MCF 10A (cell line): ENCODE measurements at regions not wholly inside any gene's neighbourhood (a gene's known extent, or its start where the extent isn't known, plus 50 kb on each side); places are given as distances from the start of the nearest gene placed in this dataset.
A peak's percentile ranks its signal among the peaks of the same experiment; 100 is the strongest.

Experiments
- BruUV-seq: library from RNA; stranded (reverse); fragments of 400-500 nt; replicated peaks from 2 replicates; lab custom pipeline; 2021; lab: Mats Ljungman, UMichigan
- CTCF ChIA-PET: fragments of 300-600 bp; sonication (Branson Sonifier 250); formaldehyde crosslinking; extraction: SDS; loops from one replicate; lab custom pipeline; 2021; ENCODE audit warnings: antibody characterized with exemption, inconsistent platforms; lab: Yijun Ruan, JAX
- POLR2A ChIA-PET: fragments of 300-600, 350-650 bp; sonication (Branson Sonifier 250); formaldehyde crosslinking; extraction: SDS; loops from one replicate; lab custom pipeline; 2020; ENCODE audit warnings: antibody characterized with exemption, inconsistent platforms; lab: Yijun Ruan, JAX
- DNase-seq: peaks from one replicate; pipeline ENCODE4 v3.0.0-alpha.2; 2018; ENCODE audit not compliant: unreplicated experiment
- H3K27ac Mint-ChIP-seq: one replicate; pipeline ENCODE4 v1.8.0; 2022; ENCODE audit warnings: mild to moderate bottlenecking, low read depth, mixed read lengths; ENCODE audit not compliant: unreplicated experiment
- H3K27me3 Mint-ChIP-seq: one replicate; pipeline ENCODE4 v1.8.0; 2022; ENCODE audit warnings: mixed read lengths; ENCODE audit not compliant: insufficient read depth, unreplicated experiment
- H3K36me3 Mint-ChIP-seq: one replicate; pipeline ENCODE4 v1.8.0; 2022; ENCODE audit warnings: mild to moderate bottlenecking, moderate library complexity, mixed read lengths; ENCODE audit not compliant: insufficient read depth, unreplicated experiment
- H3K4me1 Mint-ChIP-seq: one replicate; pipeline ENCODE4 v1.8.0; 2022; ENCODE audit warnings: mixed read lengths; ENCODE audit not compliant: insufficient read depth, unreplicated experiment
- H3K4me3 Mint-ChIP-seq: one replicate; pipeline ENCODE4 v1.8.0; 2022; ENCODE audit warnings: mild to moderate bottlenecking, moderate library complexity, mixed read lengths; ENCODE audit not compliant: unreplicated experiment
- H3K9me3 Mint-ChIP-seq: one replicate; pipeline ENCODE4 v1.8.0; 2022; ENCODE audit warnings: mixed read lengths; ENCODE audit not compliant: unreplicated experiment
- CTCF ChIP-seq: fragments of 200-600 bp; IDR thresholded peaks from one replicate; pipeline ENCODE4 v1.8.0; 2022; ENCODE audit warnings: antibody characterized with exemption, mild to moderate bottlenecking; ENCODE audit not compliant: unreplicated experiment
- intact Hi-C: fragments of 100-400 bp; cut with micrococcal nuclease; formaldehyde crosslinking; loops from 2 replicates; pipeline ENCODE4 v1.14.1; 2022

GRCh38 chr10:35711615-35712411 is 69.7 kb upstream of the FZD8 start:
- intact Hi-C loops = no loop called here
- POLR2A ChIA-PET = interaction anchor here (0.6 kb wide), 1 partner anchor 534 kb away, joined by 3 read pairs; no protein-coding TSS in a partner anchor
- CTCF ChIA-PET = no interaction called here
- TF ChIP-seq CTCF = no peak
- no TSS peak for BruUV-seq
- Mint-ChIP-seq H3K9me3 (peaks cover 5% of the 10 kb centered on the region), H3K27ac (no peak overlapping the region), H3K36me3 (no peaks in the 10 kb centered on the region), H3K4me3 (no peak overlapping the region), H3K27me3 (no peaks in the 10 kb centered on the region), H3K4me1 (no peaks in the 10 kb centered on the region)
- DNase-seq = peak; percentile 7

DNA sequence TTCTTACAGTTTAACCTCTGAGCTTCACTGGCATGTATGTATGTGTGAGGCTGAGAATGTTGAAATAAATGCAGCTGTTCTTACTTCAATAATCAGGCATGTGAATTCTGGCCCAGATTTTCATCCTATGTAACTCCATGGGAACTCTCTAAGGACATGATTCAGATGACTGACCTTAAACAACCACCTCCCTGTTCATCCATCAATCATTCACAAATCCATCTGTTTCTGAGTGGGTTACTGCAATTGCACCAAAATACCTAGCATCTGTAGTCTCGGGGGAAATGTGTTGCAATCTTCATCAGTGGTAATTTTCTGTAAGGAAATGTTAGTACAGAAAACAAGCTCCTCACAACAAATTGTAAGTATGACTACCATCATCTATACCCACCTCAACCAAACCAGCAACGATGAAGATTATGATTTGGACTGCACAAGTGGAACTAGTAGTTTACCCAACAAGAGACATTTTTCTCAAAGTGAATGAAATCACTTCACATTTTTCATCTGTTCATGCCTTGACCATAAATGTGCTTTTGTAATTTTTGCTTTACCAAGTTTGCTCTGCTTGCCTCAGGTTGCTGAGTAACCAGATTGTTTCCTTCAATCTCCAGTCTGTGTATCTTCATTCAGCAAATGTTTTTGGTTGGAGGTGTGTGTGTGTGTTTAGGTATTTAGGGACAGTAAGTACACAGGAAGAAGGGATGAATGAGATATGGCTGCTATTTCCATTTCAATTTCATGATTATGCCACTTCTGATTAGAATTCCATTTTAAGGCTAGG is 65.7 kb upstream of the FZD8 start:
- Mint-ChIP-seq H3K9me3 (peaks cover 11% of the 10 kb centered on the region), H3K4me3 (no peak overlapping the region), H3K27ac (no peak overlapping the region), H3K4me1 (no peaks in the 10 kb centered on the region), H3K27me3 (no peaks in the 10 kb centered on the region), H3K36me3 (no peaks in the 10 kb centered on the region)
- no TSS peak for BruUV-seq
- no peak for TF ChIP-seq CTCF
- intact Hi-C loops = no loop called here
- no peak for DNase-seq
- ChIA-PET POLR2A (interaction anchor here (0.7 kb wide), 1 partner anchor 48 kb away, joined by 3 read pairs; no protein-coding TSS in a partner anchor), CTCF (no interaction called here)

GRCh38 chr10:35706959-35707358 is 64.9 kb upstream of the FZD8 start:
- Mint-ChIP-seq H3K27me3 (no peaks in the 10 kb centered on the region), H3K4me1 (no peaks in the 10 kb centered on the region), H3K9me3 (peaks cover 11% of the 10 kb centered on the region), H3K27ac (no peak overlapping the region), H3K4me3 (no peak overlapping the region), H3K36me3 (no peaks in the 10 kb centered on the region)
- no TSS peak for BruUV-seq
- ChIA-PET CTCF (no interaction called here), POLR2A (interaction anchor here (0.7 kb wide), 1 partner anchor 47 kb away, joined by 3 read pairs; no protein-coding TSS in a partner anchor)
- no peak for DNase-seq
- TF ChIP-seq CTCF = no peak
- intact Hi-C loops = no loop called here

DNA sequence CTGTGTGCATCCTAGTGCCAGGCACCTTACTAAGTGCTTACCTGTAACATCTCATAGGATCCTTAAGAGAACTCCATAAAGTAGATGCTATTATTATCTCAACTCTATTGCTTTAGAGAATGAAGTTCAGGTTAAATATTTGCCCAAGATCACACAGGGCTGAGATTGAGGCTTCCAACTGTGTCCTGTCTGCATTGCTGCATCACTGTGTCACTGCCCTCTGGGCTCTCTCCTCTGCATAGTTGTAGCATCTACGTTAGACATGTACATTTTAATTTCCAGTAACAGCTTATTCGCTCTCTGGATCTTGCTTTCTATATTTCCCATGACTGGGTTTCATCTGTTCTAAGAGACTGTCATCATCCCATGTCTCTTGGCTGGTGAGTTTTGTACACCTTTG is 63.6 kb upstream of the FZD8 start:
- no peak for TF ChIP-seq CTCF
- POLR2A ChIA-PET = no interaction called here
- no peak for DNase-seq
- H3K9me3 Mint-ChIP-seq = peaks cover 11% of the 10 kb centered on the region
- no peaks in the 10 kb centered on the region for H3K27me3 Mint-ChIP-seq
- H3K4me1 Mint-ChIP-seq = no peaks in the 10 kb centered on the region
- H3K36me3 Mint-ChIP-seq = no peaks in the 10 kb centered on the region
- H3K27ac Mint-ChIP-seq = no peak overlapping the region
- CTCF ChIA-PET = no interaction called here
- no peak overlapping the region for H3K4me3 Mint-ChIP-seq
- BruUV-seq = no TSS peak
- intact Hi-C loops = no loop called here
